Gastroesophageal sphincter (tissue), 3 donors: ENCODE measurements at regions not wholly inside any gene's neighbourhood (a gene's known extent, or its start where the extent isn't known, plus 50 kb on each side); places are given as distances from the start of the nearest gene placed in this dataset.

Experiments used
- EP300 ChIP-seq: sonication (generic); formaldehyde crosslinking; IDR thresholded peaks from one replicate; pipeline ENCODE4 v1.6.1; 2017; ENCODE audit warnings: antibody characterized with exemption, mild to moderate bottlenecking
- POLR2A ChIP-seq, 2 donors: fragments of 450-650 bp; IDR thresholded peaks; one replicate each; pipeline ENCODE4 v1.6.1; 2017; ENCODE audit warnings: antibody characterized with exemption in 2 of 2, mild to moderate bottlenecking in 2 of 2, moderate library complexity in 1 of 2
- POLR2AphosphoS5 ChIP-seq: sonication (generic); formaldehyde crosslinking; IDR thresholded peaks from one replicate; pipeline ENCODE4 v1.6.1; 2017; ENCODE audit warnings: antibody characterized with exemption
- TF ChIP-seq, protein P1 (sequence below), 4 experiments: fragments of 200-600 bp in 2 of 4; fragments of 450-650 bp in 2 of 4; sonication (generic) in 1 of 4; IDR thresholded peaks; one replicate each; pipeline ENCODE4 v1.5.1; 2017 to 2019; ENCODE audit warnings: antibody characterized with exemption in 4 of 4, mild to moderate bottlenecking in 2 of 4, moderate library complexity in 2 of 4

DNA sequence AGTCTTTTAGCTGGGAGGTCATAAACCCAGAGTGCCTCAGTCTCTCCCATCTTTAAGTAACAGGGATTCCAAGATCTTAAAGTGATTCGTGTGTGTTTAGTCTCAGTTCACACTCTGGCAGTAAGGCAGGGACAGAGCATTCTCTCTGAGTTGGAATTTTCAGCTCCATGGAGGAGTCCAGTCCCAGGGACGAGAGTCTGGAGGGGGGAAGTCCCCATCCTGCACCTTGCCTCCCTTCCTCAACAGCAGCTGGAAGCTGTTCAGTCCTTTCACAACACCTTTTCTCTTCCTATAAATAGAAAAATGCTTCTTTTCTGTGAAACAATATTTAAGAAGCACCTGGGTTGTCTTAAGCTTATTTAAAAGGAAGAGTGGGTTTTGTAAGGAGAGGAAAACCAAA is 82.0 kb downstream of the KLF5 start:
- TF ChIP-seq, protein P1, sequence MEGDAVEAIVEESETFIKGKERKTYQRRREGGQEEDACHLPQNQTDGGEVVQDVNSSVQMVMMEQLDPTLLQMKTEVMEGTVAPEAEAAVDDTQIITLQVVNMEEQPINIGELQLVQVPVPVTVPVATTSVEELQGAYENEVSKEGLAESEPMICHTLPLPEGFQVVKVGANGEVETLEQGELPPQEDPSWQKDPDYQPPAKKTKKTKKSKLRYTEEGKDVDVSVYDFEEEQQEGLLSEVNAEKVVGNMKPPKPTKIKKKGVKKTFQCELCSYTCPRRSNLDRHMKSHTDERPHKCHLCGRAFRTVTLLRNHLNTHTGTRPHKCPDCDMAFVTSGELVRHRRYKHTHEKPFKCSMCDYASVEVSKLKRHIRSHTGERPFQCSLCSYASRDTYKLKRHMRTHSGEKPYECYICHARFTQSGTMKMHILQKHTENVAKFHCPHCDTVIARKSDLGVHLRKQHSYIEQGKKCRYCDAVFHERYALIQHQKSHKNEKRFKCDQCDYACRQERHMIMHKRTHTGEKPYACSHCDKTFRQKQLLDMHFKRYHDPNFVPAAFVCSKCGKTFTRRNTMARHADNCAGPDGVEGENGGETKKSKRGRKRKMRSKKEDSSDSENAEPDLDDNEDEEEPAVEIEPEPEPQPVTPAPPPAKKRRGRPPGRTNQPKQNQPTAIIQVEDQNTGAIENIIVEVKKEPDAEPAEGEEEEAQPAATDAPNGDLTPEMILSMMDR (IDR thresholded peaks at IDR 0.05): no peak
- TF ChIP-seq POLR2A (IDR thresholded peaks at IDR 0.05): no peak
- no peak for TF ChIP-seq POLR2AphosphoS5
- TF ChIP-seq EP300: no peak
